HG02981 (cell line): ENCODE measurements at regions not wholly inside any gene's neighbourhood (a gene's known extent, or its start where the extent isn't known, plus 50 kb on each side); places are given as distances from the start of the nearest gene placed in this dataset.
"Not testable (repeated sequence)": the region's sequence is repeated elsewhere in the genome, so short reads cannot be mapped to it uniquely, and the experiment has no call there.

Experiments
- ATAC-seq: cut with Tn5 transposase; IDR thresholded peaks from one replicate; pipeline ENCODE4 v1.9.1; 2021; ENCODE audit warnings: mild to moderate bottlenecking, moderate library complexity; ENCODE audit not compliant: unreplicated experiment

GRCh38 chr2:106261871-106262321, 67.8 kb upstream of the UXS1 start:
- ATAC-seq = no peak

GRCh38 chr2:106258859-106259258, 64.8 kb upstream of the UXS1 start:
- ATAC-seq = not testable (repeated sequence)

- ATAC-seq = no peak
Observed at GRCh38 chr2:106257830-106258229, 63.7 kb upstream of the UXS1 start.

- ATAC-seq = no peak
Observed at GRCh38 chr2:106257135-106257534, 63.0 kb upstream of the UXS1 start.

- not testable (repeated sequence) for ATAC-seq
Observed at GRCh38 chr2:106249157-106249828, 55.2 kb upstream of the UXS1 start.

GRCh38 chr2:106248548-106249151, 54.5 kb upstream of the UXS1 start:
- not testable (repeated sequence) for ATAC-seq
